Raji (cell line): ENCODE measurements at regions not wholly inside any gene's neighbourhood (a gene's known extent, or its start where the extent isn't known, plus 50 kb on each side); places are given as distances from the start of the nearest gene placed in this dataset.

Experiments used
- POLR2A ChIP-seq: IDR thresholded peaks from 2 replicates; pipeline ENCODE4 v1.6.1; 2011; ENCODE audit warnings: low read depth, low read length, control low read depth; ENCODE audit not compliant: insufficient read depth

- no peak for TF ChIP-seq POLR2A
These were observed 276.8 kb upstream of the MAP3K1 start for GRCh38 chr5:56538580-56538979.

GRCh38 chr5:56535347-56535746, 280.0 kb upstream of the MAP3K1 start:
- no peak for TF ChIP-seq POLR2A

GRCh38 chr5:56534102-56534829, 281.1 kb upstream of the MAP3K1 start:
- no peak for TF ChIP-seq POLR2A

- TF ChIP-seq POLR2A: no peak
These were observed 282.9 kb upstream of the MAP3K1 start for GRCh38 chr5:56532466-56532865.

- TF ChIP-seq POLR2A: no peak
These were observed 284.7 kb upstream of the MAP3K1 start for GRCh38 chr5:56530626-56531138.

GRCh38 chr5:56529666-56530430, 285.5 kb upstream of the MAP3K1 start:
- TF ChIP-seq POLR2A: no peak

- TF ChIP-seq POLR2A: no peak
These were observed 288.2 kb upstream of the MAP3K1 start for GRCh38 chr5:56527174-56527573.

GRCh38 chr5:56525113-56525512, 290.2 kb upstream of the MAP3K1 start:
- no peak for TF ChIP-seq POLR2A

GRCh38 chr5:56523790-56524575, 290.9 kb upstream of the ANKRD55 start:
- TF ChIP-seq POLR2A: no peak

- TF ChIP-seq POLR2A: no peak
These were observed 289.8 kb upstream of the ANKRD55 start for GRCh38 chr5:56522960-56523359.

GRCh38 chr5:56522169-56522568, 289.0 kb upstream of the ANKRD55 start:
- TF ChIP-seq POLR2A: no peak

- TF ChIP-seq POLR2A: no peak
These were observed 288.0 kb upstream of the ANKRD55 start for GRCh38 chr5:56520986-56521730.

GRCh38 chr5:56518820-56519219, 285.7 kb upstream of the ANKRD55 start:
- TF ChIP-seq POLR2A: no peak

GRCh38 chr5:56517011-56517416, 283.9 kb upstream of the ANKRD55 start:
- no peak for TF ChIP-seq POLR2A

GRCh38 chr5:56516441-56516840, 283.3 kb upstream of the ANKRD55 start:
- TF ChIP-seq POLR2A: no peak
